ENCODE measurements at regions not wholly inside any gene's neighbourhood (a gene's known extent, or its start where the extent isn't known, plus 50 kb on each side); places are given as distances from the start of the nearest gene placed in this dataset.

- no peak overlapping the region for H3K4me3 ChIP-seq
- intact Hi-C loops (cut with DNase I): no loop called here
- no peak overlapping the region for H3K27ac ChIP-seq (replicated peaks in 1 of 4)
- TF ChIP-seq POLR2A (IDR thresholded peaks at IDR 0.05; ENCODE audit: low read depth): no peak
- no peak for TF ChIP-seq POLR2AphosphoS5 (IDR thresholded peaks at IDR 0.05)
- no peak for TF ChIP-seq CTCF (IDR thresholded peaks at IDR 0.05)
- TF ChIP-seq EP300 (IDR thresholded peaks at IDR 0.05): no peak
- no peak for DNase-seq (ENCODE audit: extremely low spot score)
- 82% methylated on average over 3 of the region's 3 CpGs for WGBS
- no peaks in the 10 kb centered on the region for H3K9me3 ChIP-seq
- no peaks in the 10 kb centered on the region for H3K27me3 ChIP-seq
- no peaks in the 10 kb centered on the region for H3K36me3 ChIP-seq
- no peaks in the 10 kb centered on the region for H3K4me1 ChIP-seq
Observed at GRCh38 chr2:191526953-191527556, 150.9 kb upstream of the NABP1 start.

- Histone ChIP-seq H3K27me3 (no peaks in the 10 kb centered on the region), H3K4me3 (no peak overlapping the region), H3K27ac (replicated peaks in 1 of 4) (no peak overlapping the region), H3K36me3 (no peaks in the 10 kb centered on the region), H3K4me1 (no peaks in the 10 kb centered on the region), H3K9me3 (no peaks in the 10 kb centered on the region)
- WGBS: 95% methylated on average over 1 of the region's 1 CpG
- intact Hi-C loops (cut with DNase I): no loop called here
- TF ChIP-seq POLR2AphosphoS5 (IDR thresholded peaks at IDR 0.05) (no peak), CTCF (IDR thresholded peaks at IDR 0.05) (no peak), EP300 (IDR thresholded peaks at IDR 0.05) (no peak), POLR2A (IDR thresholded peaks at IDR 0.05; ENCODE audit: low read depth) (no peak)
- DNase-seq (ENCODE audit: extremely low spot score): no peak
Observed at GRCh38 chr2:191530618-191531017, 147.3 kb upstream of the NABP1 start.

DNA sequence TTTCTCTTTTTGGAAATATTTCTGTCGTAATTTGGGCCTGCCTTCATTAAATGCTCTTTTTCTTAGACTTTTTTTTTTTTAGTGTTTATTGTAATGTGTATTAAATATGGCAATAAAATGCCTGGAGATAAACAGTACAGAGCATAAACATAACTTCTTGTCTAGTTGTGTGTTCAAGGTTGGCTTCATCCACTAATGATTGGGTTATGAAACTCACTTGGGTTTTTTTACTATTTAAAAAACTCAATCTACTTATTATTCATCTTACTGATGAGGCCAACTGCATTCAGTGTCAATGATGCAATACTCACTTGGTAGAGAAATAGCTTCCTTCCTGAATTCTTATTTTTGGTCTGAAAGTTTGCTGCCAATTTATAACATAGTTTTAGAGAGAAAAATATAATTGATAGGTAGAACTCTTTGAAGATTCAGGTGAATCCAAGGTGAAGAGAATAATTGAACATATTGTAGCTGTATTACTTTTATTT lies 144.2 kb upstream of the NABP1 start:
- H3K4me3 ChIP-seq: no peak overlapping the region
- TF ChIP-seq EP300 (IDR thresholded peaks at IDR 0.05) (no peak), CTCF (IDR thresholded peaks at IDR 0.05) (no peak), POLR2AphosphoS5 (IDR thresholded peaks at IDR 0.05) (no peak), POLR2A (IDR thresholded peaks at IDR 0.05; ENCODE audit: low read depth) (no peak)
- no peaks in the 10 kb centered on the region for H3K27me3 ChIP-seq
- 79% methylated on average over 1 of the region's 1 CpG for WGBS
- no peaks in the 10 kb centered on the region for H3K9me3 ChIP-seq
- no peak overlapping the region for H3K27ac ChIP-seq (replicated peaks in 1 of 4)
- DNase-seq (ENCODE audit: extremely low spot score): no peak
- intact Hi-C loops (cut with DNase I): no loop called here
- H3K4me1 ChIP-seq: no peaks in the 10 kb centered on the region
- no peaks in the 10 kb centered on the region for H3K36me3 ChIP-seq

GRCh38 chr2:191537921-191538320 lies 140.0 kb upstream of the NABP1 start:
- intact Hi-C loops (cut with DNase I): no loop called here

More at GRCh38 chr2:191537921-191538320, 140.0 kb upstream of the NABP1 start:
- no peaks in the 10 kb centered on the region for H3K4me1 ChIP-seq
- H3K27me3 ChIP-seq: no peaks in the 10 kb centered on the region
- TF ChIP-seq POLR2AphosphoS5 (IDR thresholded peaks at IDR 0.05): no peak
- no peak for TF ChIP-seq EP300 (IDR thresholded peaks at IDR 0.05)
- no peak for TF ChIP-seq POLR2A (IDR thresholded peaks at IDR 0.05; ENCODE audit: low read depth)
- TF ChIP-seq CTCF (IDR thresholded peaks at IDR 0.05): no peak
- H3K36me3 ChIP-seq: no peaks in the 10 kb centered on the region
- no peak for DNase-seq (ENCODE audit: extremely low spot score)
- WGBS: 89% methylated on average over 4 of the region's 4 CpGs
- H3K27ac ChIP-seq (replicated peaks in 1 of 4): no peak overlapping the region
- H3K9me3 ChIP-seq: no peaks in the 10 kb centered on the region
- no peak overlapping the region for H3K4me3 ChIP-seq
